Gastroesophageal sphincter (tissue), 3 donors: ENCODE measurements at regions not wholly inside any gene's neighbourhood (a gene's known extent, or its start where the extent isn't known, plus 50 kb on each side); places are given as distances from the start of the nearest gene placed in this dataset.

Experiments
- CTCF ChIP-seq, 4 experiments: fragments of 200-600 bp in 2 of 4; fragments of 450-650 bp in 2 of 4; sonication (generic) in 1 of 4; IDR thresholded peaks; one replicate each; pipeline ENCODE4 v1.5.1; 2017 to 2019; ENCODE audit warnings: antibody characterized with exemption in 4 of 4, mild to moderate bottlenecking in 2 of 4, moderate library complexity in 2 of 4
- EP300 ChIP-seq: sonication (generic); formaldehyde crosslinking; IDR thresholded peaks from one replicate; pipeline ENCODE4 v1.6.1; 2017; ENCODE audit warnings: antibody characterized with exemption, mild to moderate bottlenecking
- POLR2A ChIP-seq, 2 donors: fragments of 450-650 bp; IDR thresholded peaks; one replicate each; pipeline ENCODE4 v1.6.1; 2017; ENCODE audit warnings: antibody characterized with exemption in 2 of 2, mild to moderate bottlenecking in 2 of 2, moderate library complexity in 1 of 2

GRCh38 chr2:5988120-5988519 is 295.9 kb downstream of the SOX11 start:
- TF ChIP-seq CTCF (IDR thresholded peaks at IDR 0.05) (no peak), EP300 (no peak), POLR2A (IDR thresholded peaks at IDR 0.05) (no peak)
